ENCODE measurements at regions not wholly inside any gene's neighbourhood (a gene's known extent, or its start where the extent isn't known, plus 50 kb on each side); places are given as distances from the start of the nearest gene placed in this dataset.
A peak's percentile ranks its signal among the peaks of the same experiment; 100 is the strongest.
"Not testable (repeated sequence)": the region's sequence is repeated elsewhere in the genome, so short reads cannot be mapped to it uniquely, and the experiment has no call there.

- TF ChIP-seq CTCF (IDR thresholded peaks at IDR 0.05; ENCODE audit: low read depth, low read length, missing control alignments), result no peak
- no peak overlapping the region for H3K4me3 ChIP-seq (ENCODE audit: low read depth, low read length)
- no peak for DNase-seq (ENCODE audit: low read depth)
These were observed 131.3 kb downstream of the ZNF648 start for GRCh38 chr1:181930187-181930586.

- no peak for TF ChIP-seq CTCF (IDR thresholded peaks at IDR 0.05; ENCODE audit: low read depth, low read length, missing control alignments)
- no peak overlapping the region for H3K4me3 ChIP-seq (ENCODE audit: low read depth, low read length)
- DNase-seq (ENCODE audit: low read depth), result no peak
These were observed 134.8 kb downstream of the ZNF648 start for GRCh38 chr1:181926697-181927096.

GRCh38 chr1:181924034-181924433 lies 137.5 kb downstream of the ZNF648 start:
- not testable (repeated sequence) for DNase-seq (ENCODE audit: low read depth); H3K4me3 ChIP-seq (ENCODE audit: low read depth, low read length)

GRCh38 chr1:181919542-181919941 lies 142.0 kb downstream of the ZNF648 start:
- peak; percentile 21 for TF ChIP-seq CTCF (IDR thresholded peaks at IDR 0.05; ENCODE audit: low read depth, low read length, missing control alignments)
- DNase-seq (ENCODE audit: low read depth), result no peak
- H3K4me3 ChIP-seq (ENCODE audit: low read depth, low read length), result no peak overlapping the region

- no peak for DNase-seq (ENCODE audit: low read depth)
- H3K4me3 ChIP-seq (ENCODE audit: low read depth, low read length), result no peak overlapping the region
- TF ChIP-seq CTCF (IDR thresholded peaks at IDR 0.05; ENCODE audit: low read depth, low read length, missing control alignments), result no peak
These were observed 142.5 kb downstream of the ZNF648 start for GRCh38 chr1:181918880-181919525.

- H3K4me3 ChIP-seq (ENCODE audit: low read depth, low read length), result no peak overlapping the region
- DNase-seq (ENCODE audit: low read depth), result no peak
- TF ChIP-seq CTCF (IDR thresholded peaks at IDR 0.05; ENCODE audit: low read depth, low read length, missing control alignments), result no peak
These were observed 149.8 kb downstream of the ZNF648 start for GRCh38 chr1:181911715-181912114.

- H3K4me3 ChIP-seq (ENCODE audit: low read depth, low read length), result no peak overlapping the region
- no peak for TF ChIP-seq CTCF (IDR thresholded peaks at IDR 0.05; ENCODE audit: low read depth, low read length, missing control alignments)
- DNase-seq (ENCODE audit: low read depth), result no peak
These were observed 150.6 kb downstream of the ZNF648 start for GRCh38 chr1:181910905-181911304.
